Amygdala (tissue), 56 donors: ENCODE measurements at regions not wholly inside any gene's neighbourhood (a gene's known extent, or its start where the extent isn't known, plus 50 kb on each side); places are given as distances from the start of the nearest gene placed in this dataset.

Source experiments
- DNase-seq, 56 donors: peaks; one replicate each; lab custom pipeline; 2025; lab: John Stamatoyannopoulos, UW

- DNase-seq, result no peak
These were observed 555.3 kb downstream of the MED13L start for GRCh38 chr12:115722181-115722580.

- no peak for DNase-seq
These were observed 560.9 kb downstream of the MED13L start for GRCh38 chr12:115716551-115716950.

- DNase-seq, result no peak
These were observed 564.8 kb downstream of the MED13L start for GRCh38 chr12:115712676-115713075.

GRCh38 chr12:115710104-115710564 lies 567.4 kb downstream of the MED13L start:
- DNase-seq, result no peak

GRCh38 chr12:115709540-115710011 lies 567.9 kb downstream of the MED13L start:
- no peak for DNase-seq

- no peak for DNase-seq
These were observed 568.7 kb downstream of the MED13L start for GRCh38 chr12:115708801-115709200.

GRCh38 chr12:115700896-115701465 lies 576.5 kb downstream of the MED13L start:
- no peak for DNase-seq

GRCh38 chr12:115700081-115700480 lies 577.4 kb downstream of the MED13L start:
- no peak for DNase-seq

- DNase-seq, result no peak
These were observed 579.2 kb downstream of the MED13L start for GRCh38 chr12:115698257-115698656.

GRCh38 chr12:115697340-115697739 lies 580.2 kb downstream of the MED13L start:
- DNase-seq, result no peak

- DNase-seq, result no peak
These were observed 582.9 kb downstream of the MED13L start for GRCh38 chr12:115694564-115694963.

- no peak for DNase-seq
These were observed 583.5 kb downstream of the MED13L start for GRCh38 chr12:115693970-115694369.

GRCh38 chr12:115691123-115691522 lies 586.4 kb downstream of the MED13L start:
- DNase-seq, result no peak

- DNase-seq, result no peak
These were observed 590.4 kb downstream of the MED13L start for GRCh38 chr12:115687094-115687493.

GRCh38 chr12:115683240-115683780 lies 594.2 kb downstream of the MED13L start:
- no peak for DNase-seq

- no peak for DNase-seq
These were observed 596.5 kb downstream of the MED13L start for GRCh38 chr12:115680967-115681366.

- DNase-seq, result no peak
These were observed 604.9 kb downstream of the MED13L start for GRCh38 chr12:115672506-115673080.

- no peak for DNase-seq
These were observed 605.4 kb downstream of the MED13L start for GRCh38 chr12:115672086-115672485.

GRCh38 chr12:115670869-115671268 lies 606.6 kb downstream of the MED13L start:
- no peak for DNase-seq

- no peak for DNase-seq
These were observed 610.4 kb downstream of the MED13L start for GRCh38 chr12:115667116-115667515.

- no peak for DNase-seq
These were observed 611.3 kb downstream of the MED13L start for GRCh38 chr12:115666168-115666567.

- DNase-seq, result no peak
These were observed 616.4 kb downstream of the MED13L start for GRCh38 chr12:115661112-115661511.
